Esophagus squamous epithelium (tissue), 5 donors: ENCODE measurements at regions not wholly inside any gene's neighbourhood (a gene's known extent, or its start where the extent isn't known, plus 50 kb on each side); places are given as distances from the start of the nearest gene placed in this dataset.

Experiments
- DNase-seq: peaks from one replicate; lab custom pipeline; 2025; lab: John Stamatoyannopoulos, UW
- H3K27ac ChIP-seq, 4 donors: fragments of 200-600 bp; sonication (generic); one replicate each; pipeline ENCODE4 v1.5.1; 2016 to 2019; ENCODE audit warnings: mild to moderate bottlenecking in 1 of 4
- H3K27me3 ChIP-seq, 4 donors: fragments of 200-600 bp; sonication (generic); 1 replicate in 3 of 4; 2 replicates in 1 of 4; pipeline versions ENCODE4 v1.5.1 to v1.6.0; 2017 to 2021; ENCODE audit warnings: antibody characterized with exemption in 1 of 4
- H3K36me3 ChIP-seq, 3 donors: fragments of 200-600 bp; sonication (generic); one replicate each; pipeline ENCODE4 v1.5.1; 2016 to 2019
- H3K4me1 ChIP-seq, 3 donors: fragments of 200-600 bp; sonication (generic); one replicate each; pipeline ENCODE4 v1.5.1; 2017 to 2019
- H3K4me3 ChIP-seq, 4 donors: fragments of 200-600 bp; sonication (generic); 1 replicate in 3 of 4; 2 replicates in 1 of 4; pipeline ENCODE4 v1.5.1; 2016 to 2019; ENCODE audit warnings: mild to moderate bottlenecking in 2 of 4, moderate library complexity in 1 of 4
- H3K9me3 ChIP-seq, 3 donors: fragments of 200-600 bp; sonication (generic); one replicate each; pipeline ENCODE4 v1.5.1; 2016 to 2019
- CTCF ChIP-seq, 6 experiments: fragments of 450-650 bp in 4 of 6; fragments of 200-600 bp in 2 of 6; sonication (generic) in 2 of 6; IDR thresholded peaks; one replicate each; pipeline ENCODE4 v1.5.1; 2016 to 2019; ENCODE audit warnings: antibody characterized with exemption in 6 of 6, mild to moderate bottlenecking in 4 of 6, moderate library complexity in 4 of 6
- POLR2A ChIP-seq, 4 donors: fragments of 450-650 bp; IDR thresholded peaks; one replicate each; pipeline ENCODE4 v1.6.1; 2017; ENCODE audit warnings: antibody characterized with exemption in 4 of 4, mild to moderate bottlenecking in 4 of 4, moderate library complexity in 3 of 4
- WGBS, 2 donors: methylation state at CpG; one replicate each; pipeline ENCODE4 v1.1.5; 2018; 5-methylcytosine and 5-hydroxymethylcytosine counted together
- intact Hi-C: fragments of 100-400 bp; cut with DNase I; formaldehyde crosslinking; loops from one replicate; pipeline ENCODE4 v1.15.0; 2022
- donor health status: DM: yes; HTN: yes; CAD: no.

GRCh38 chr2:139916822-139917221 lies 1136.6 kb upstream of the NXPH2 start:
- Histone ChIP-seq H3K4me1 (no peaks in the 10 kb centered on the region), H3K4me3 (no peak overlapping the region), H3K27me3 (no peaks in the 10 kb centered on the region), H3K27ac (no peak overlapping the region), H3K36me3 (no peaks in the 10 kb centered on the region), H3K9me3 (peaks cover 0 to 12% (median 0%) of the 10 kb centered on the region in 3 donors)
- WGBS, 2 donors: 81% methylated on average over 7 of the region's 7 CpGs
- TF ChIP-seq POLR2A (IDR thresholded peaks at IDR 0.05) (no peak), CTCF (IDR thresholded peaks at IDR 0.05) (no peak)
- intact Hi-C loops: no loop called here
- DNase-seq: no peak

GRCh38 chr2:139911160-139911559 lies 1131.0 kb upstream of the NXPH2 start:
- intact Hi-C loops: no loop called here
- WGBS, 2 donors: 72 to 75% methylated on average over 3 of the region's 3 CpGs
- Histone ChIP-seq H3K4me1 (no peaks in the 10 kb centered on the region), H3K27me3 (no peaks in the 10 kb centered on the region), H3K4me3 (no peak overlapping the region), H3K36me3 (no peaks in the 10 kb centered on the region), H3K9me3 (peaks cover 0 to 15% (median 0%) of the 10 kb centered on the region in 3 donors), H3K27ac (no peak overlapping the region)
- TF ChIP-seq CTCF (IDR thresholded peaks at IDR 0.05) (no peak), POLR2A (IDR thresholded peaks at IDR 0.05) (no peak)
- no peak for DNase-seq

DNA sequence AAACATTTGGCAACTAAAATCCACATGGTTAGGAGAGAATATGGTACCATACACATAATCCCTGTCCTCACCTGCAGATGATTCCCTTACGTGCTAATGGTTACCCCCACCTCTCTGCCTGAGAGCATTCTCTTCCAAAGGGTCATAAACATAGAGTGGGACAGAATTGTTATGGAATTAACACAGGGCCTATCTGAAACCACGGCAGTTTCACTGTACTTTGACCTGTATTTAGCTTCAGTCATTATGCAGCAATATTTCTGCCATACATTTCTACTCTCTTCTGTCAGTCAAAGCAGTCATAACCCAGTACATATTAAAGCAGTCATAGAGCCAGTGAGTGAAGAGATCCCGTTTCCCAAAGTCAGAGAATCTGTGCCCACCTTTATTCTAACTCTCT lies 1128.9 kb upstream of the NXPH2 start:
- Histone ChIP-seq H3K4me3 (no peak overlapping the region), H3K4me1 (no peaks in the 10 kb centered on the region), H3K9me3 (peaks cover 0 to 15% (median 0%) of the 10 kb centered on the region in 3 donors), H3K27ac (no peak overlapping the region), H3K27me3 (no peaks in the 10 kb centered on the region), H3K36me3 (no peaks in the 10 kb centered on the region)
- no peak for DNase-seq
- WGBS, 2 donors: 29 to 48% methylated on average over 3 of the region's 3 CpGs
- TF ChIP-seq POLR2A (IDR thresholded peaks at IDR 0.05) (no peak), CTCF (IDR thresholded peaks at IDR 0.05) (no peak)
- intact Hi-C loops: no loop called here

GRCh38 chr2:139905624-139906023 lies 1125.4 kb upstream of the NXPH2 start:
- H3K9me3 ChIP-seq: no peaks in the 10 kb centered on the region

DNA sequence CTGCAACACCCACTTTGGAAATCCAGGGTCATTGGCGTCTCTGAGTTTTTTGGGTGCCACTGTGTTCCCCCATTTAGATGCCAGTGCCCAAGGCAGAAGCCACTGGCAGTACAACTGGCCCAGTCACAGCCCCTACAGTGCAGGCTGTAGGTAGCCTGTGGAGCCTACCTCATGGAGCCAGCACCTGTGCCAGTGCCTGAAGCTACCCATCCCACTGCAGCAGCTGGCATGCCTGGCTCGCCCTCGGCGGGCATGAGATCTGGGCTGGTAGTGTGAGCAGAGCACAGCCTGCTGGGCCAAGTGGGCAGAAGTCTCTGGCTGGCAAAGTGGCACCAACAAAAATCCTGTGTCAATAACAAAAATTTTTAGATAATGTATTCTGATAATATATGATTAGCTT lies 1111.4 kb upstream of the NXPH2 start:
- Histone ChIP-seq H3K27me3 (no peaks in the 10 kb centered on the region), H3K27ac (no peak overlapping the region), H3K36me3 (no peaks in the 10 kb centered on the region), H3K4me3 (no peak overlapping the region), H3K4me1 (no peaks in the 10 kb centered on the region), H3K9me3 (no peaks in the 10 kb centered on the region)
- TF ChIP-seq POLR2A (IDR thresholded peaks at IDR 0.05): no peak
- no peak for TF ChIP-seq CTCF (IDR thresholded peaks at IDR 0.05)
- 72% methylated on average over 3 of the region's 4 CpGs; no CpG with 5 or more reads in 1 of the 2 donors for WGBS, 2 donors
- intact Hi-C loops: no loop called here
- no peak for DNase-seq

More at GRCh38 chr2:139905624-139906023, 1125.4 kb upstream of the NXPH2 start:
- H3K4me3 ChIP-seq: no peak overlapping the region
- intact Hi-C loops: no loop called here
- TF ChIP-seq POLR2A (IDR thresholded peaks at IDR 0.05): no peak
- no peak for TF ChIP-seq CTCF (IDR thresholded peaks at IDR 0.05)
- WGBS, 2 donors: 57 to 63% methylated on average over 2 of the region's 2 CpGs
- H3K4me1 ChIP-seq: no peaks in the 10 kb centered on the region
- H3K36me3 ChIP-seq: no peaks in the 10 kb centered on the region
- H3K27ac ChIP-seq: no peak overlapping the region
- no peak for DNase-seq
- no peaks in the 10 kb centered on the region for H3K27me3 ChIP-seq
